ENCODE measurements at regions not wholly inside any gene's neighbourhood (a gene's known extent, or its start where the extent isn't known, plus 50 kb on each side); places are given as distances from the start of the nearest gene placed in this dataset.

GRCh38 chr1:221201773-221202172 is 322.5 kb downstream of the HLX start:
- H3K27me3 ChIP-seq (ENCODE audit: control insufficient read depth, insufficient read depth, low read length): no peaks in the 10 kb centered on the region
- no peak overlapping the region for H2AFZ ChIP-seq (ENCODE audit: low read length)
- no peak overlapping the region for H3K9ac ChIP-seq (ENCODE audit: insufficient read depth, low read length)
- no peak overlapping the region for H3K4me3 ChIP-seq (replicated peaks in 1 of 4; ENCODE audit: control extremely low read depth in 1 of 4, insufficient read depth in 1 of 4, low read depth in 3 of 4, low read length in 4 of 4)
- TF ChIP-seq CTCF (conservative IDR thresholded peaks at IDR 0.05 in 1 of 2, IDR thresholded peaks at IDR 0.05 in 1 of 2; ENCODE audit: low read depth in 1 of 2, low read length in 2 of 2) (no peak), EZH2 (IDR thresholded peaks at IDR 0.05; ENCODE audit: low read length, missing control alignments) (no peak)
- H3K4me2 ChIP-seq (ENCODE audit: extremely low read depth, insufficient read depth, low read length): no peak overlapping the region
- no peak for DNase-seq (ENCODE audit: low read depth in 2 of 2)
- no peaks in the 10 kb centered on the region for H3K36me3 ChIP-seq (ENCODE audit: control insufficient read depth, insufficient read depth, low read length)
- H3K4me1 ChIP-seq (ENCODE audit: control insufficient read depth, extremely low read depth, insufficient read depth, low read length): no peaks in the 10 kb centered on the region
- no peaks in the 10 kb centered on the region for H3K9me3 ChIP-seq (ENCODE audit: control insufficient read depth, insufficient read depth, low read depth, low read length)
- H4K20me1 ChIP-seq (ENCODE audit: control insufficient read depth, extremely low read depth, insufficient read depth, low read length): no peaks in the 10 kb centered on the region
- H3K27ac ChIP-seq (ENCODE audit: insufficient read depth, low read length): no peak overlapping the region
- H3K79me2 ChIP-seq (ENCODE audit: control insufficient read depth, insufficient read depth, low read length): no peaks in the 10 kb centered on the region

- Histone ChIP-seq H3K9ac (ENCODE audit: insufficient read depth, low read length) (no peak overlapping the region), H3K9me3 (ENCODE audit: control insufficient read depth, insufficient read depth, low read depth, low read length) (no peaks in the 10 kb centered on the region), H3K4me1 (ENCODE audit: control insufficient read depth, extremely low read depth, insufficient read depth, low read length) (no peaks in the 10 kb centered on the region), H3K27me3 (ENCODE audit: control insufficient read depth, insufficient read depth, low read length) (no peaks in the 10 kb centered on the region), H4K20me1 (ENCODE audit: control insufficient read depth, extremely low read depth, insufficient read depth, low read length) (no peaks in the 10 kb centered on the region), H3K27ac (ENCODE audit: insufficient read depth, low read length) (no peak overlapping the region), H3K36me3 (ENCODE audit: control insufficient read depth, insufficient read depth, low read length) (no peaks in the 10 kb centered on the region), H3K79me2 (ENCODE audit: control insufficient read depth, insufficient read depth, low read length) (no peaks in the 10 kb centered on the region), H3K4me3 (replicated peaks in 1 of 4; ENCODE audit: control extremely low read depth in 1 of 4, insufficient read depth in 1 of 4, low read depth in 3 of 4, low read length in 4 of 4) (no peak overlapping the region), H2AFZ (ENCODE audit: low read length) (no peak overlapping the region), H3K4me2 (ENCODE audit: extremely low read depth, insufficient read depth, low read length) (no peak overlapping the region)
- TF ChIP-seq CTCF (conservative IDR thresholded peaks at IDR 0.05 in 1 of 2, IDR thresholded peaks at IDR 0.05 in 1 of 2; ENCODE audit: low read depth in 1 of 2, low read length in 2 of 2): peak; percentile 93
- TF ChIP-seq EZH2 (IDR thresholded peaks at IDR 0.05; ENCODE audit: low read length, missing control alignments): no peak
- DNase-seq (ENCODE audit: low read depth in 2 of 2): peak; percentile 47 to 80
These were observed 324.2 kb downstream of the HLX start for GRCh38 chr1:221203224-221204054.

DNA sequence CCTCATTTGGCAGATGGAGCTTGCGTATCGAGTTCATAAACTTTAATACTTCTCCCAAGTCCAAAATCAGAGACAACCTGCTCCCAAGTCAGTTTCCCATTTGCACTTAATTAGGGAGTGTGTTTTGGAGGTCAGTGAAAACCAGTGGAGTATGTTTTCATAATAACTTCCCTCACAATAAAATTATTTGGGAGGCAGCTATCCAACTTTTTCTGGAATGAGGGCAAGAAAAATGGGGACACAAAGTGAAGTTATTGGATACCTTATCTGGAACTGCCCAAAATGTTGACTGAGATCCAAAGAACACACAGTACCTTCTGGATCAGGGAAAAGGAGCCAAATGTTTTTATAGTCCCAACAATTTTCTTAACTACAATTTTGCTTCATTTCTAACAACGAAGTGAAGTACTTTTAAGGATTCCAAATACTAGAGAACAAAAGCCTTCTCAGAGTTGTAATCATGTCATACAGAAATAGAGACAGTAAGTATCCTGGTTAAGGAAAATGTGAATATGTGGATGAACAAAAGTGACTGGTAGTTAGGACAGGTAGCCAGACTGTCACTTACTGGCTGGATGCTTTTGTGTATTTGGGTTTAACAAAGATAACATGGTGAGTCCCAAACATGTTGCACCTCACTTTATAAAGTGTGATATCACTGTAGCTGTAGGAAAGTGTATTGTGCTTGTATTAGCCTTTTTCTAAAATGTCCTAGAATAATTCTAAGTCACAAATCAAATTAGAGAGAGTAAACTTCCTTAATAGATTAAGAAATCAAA is 325.0 kb downstream of the HLX start:
- H3K9me3 ChIP-seq (ENCODE audit: control insufficient read depth, insufficient read depth, low read depth, low read length): no peaks in the 10 kb centered on the region
- DNase-seq (ENCODE audit: low read depth in 2 of 2): peak in 1 of 2 donors; percentile 4
- H4K20me1 ChIP-seq (ENCODE audit: control insufficient read depth, extremely low read depth, insufficient read depth, low read length): no peaks in the 10 kb centered on the region
- no peaks in the 10 kb centered on the region for H3K79me2 ChIP-seq (ENCODE audit: control insufficient read depth, insufficient read depth, low read length)
- H3K9ac ChIP-seq (ENCODE audit: insufficient read depth, low read length): no peak overlapping the region
- H3K27ac ChIP-seq (ENCODE audit: insufficient read depth, low read length): no peak overlapping the region
- H3K4me3 ChIP-seq (replicated peaks in 1 of 4; ENCODE audit: control extremely low read depth in 1 of 4, insufficient read depth in 1 of 4, low read depth in 3 of 4, low read length in 4 of 4): no peak overlapping the region
- no peaks in the 10 kb centered on the region for H3K36me3 ChIP-seq (ENCODE audit: control insufficient read depth, insufficient read depth, low read length)
- H3K27me3 ChIP-seq (ENCODE audit: control insufficient read depth, insufficient read depth, low read length): no peaks in the 10 kb centered on the region
- H2AFZ ChIP-seq (ENCODE audit: low read length): no peak overlapping the region
- no peak overlapping the region for H3K4me2 ChIP-seq (ENCODE audit: extremely low read depth, insufficient read depth, low read length)
- TF ChIP-seq EZH2 (IDR thresholded peaks at IDR 0.05; ENCODE audit: low read length, missing control alignments) (no peak), CTCF (conservative IDR thresholded peaks at IDR 0.05 in 1 of 2, IDR thresholded peaks at IDR 0.05 in 1 of 2; ENCODE audit: low read depth in 1 of 2, low read length in 2 of 2) (no peak)
- H3K4me1 ChIP-seq (ENCODE audit: control insufficient read depth, extremely low read depth, insufficient read depth, low read length): no peaks in the 10 kb centered on the region
